HL-60 (cell line): ENCODE measurements at regions not wholly inside any gene's neighbourhood (a gene's known extent, or its start where the extent isn't known, plus 50 kb on each side); places are given as distances from the start of the nearest gene placed in this dataset.

Experiments
- CTCF ChIP-seq: IDR thresholded peaks from one replicate; pipeline ENCODE4 v1.5.1; 2011; ENCODE audit warnings: low read length, control low read depth, inconsistent platforms; ENCODE audit not compliant: insufficient read depth
- GABPA ChIP-seq: IDR thresholded peaks from 2 replicates; pipeline ENCODE4 v1.6.1; 2012; ENCODE audit warnings: low read depth
- POLR2AphosphoS5 ChIP-seq: IDR thresholded peaks from 2 replicates; pipeline ENCODE4 v1.6.1; 2012; ENCODE audit warnings: low read depth
- REST ChIP-seq: IDR thresholded peaks from 2 replicates; pipeline ENCODE4 v1.6.1; 2012; ENCODE audit warnings: low read depth; ENCODE audit not compliant: insufficient replicate concordance

GRCh38 chr16:59696495-59696894, 962.4 kb upstream of the GOT2 start:
- no peak for TF ChIP-seq CTCF
- no peak for TF ChIP-seq GABPA
- TF ChIP-seq POLR2AphosphoS5: no peak
- no peak for TF ChIP-seq REST
